ENCODE measurements at regions not wholly inside any gene's neighbourhood (a gene's known extent, or its start where the extent isn't known, plus 50 kb on each side); places are given as distances from the start of the nearest gene placed in this dataset.

GRCh38 chr4:62622089-62622488, 1422.0 kb downstream of the ADGRL3 start:
- Histone ChIP-seq H3K36me3 (ENCODE audit: control insufficient read depth, insufficient read depth, low read length) (no peaks in the 10 kb centered on the region), H3K27ac (ENCODE audit: low read length) (no peak overlapping the region), H3K27me3 (ENCODE audit: control insufficient read depth, insufficient read depth, low read length) (no peaks in the 10 kb centered on the region), H3K9me3 (ENCODE audit: control insufficient read depth, insufficient read depth, low read depth, low read length) (no peaks in the 10 kb centered on the region), H3K4me1 (ENCODE audit: control insufficient read depth, insufficient read depth, low read length) (no peaks in the 10 kb centered on the region), H3K4me3 (ENCODE audit: low read depth in 2 of 2, low read length in 2 of 2) (no peak overlapping the region)
- CTCF ChIA-PET = no interaction called here
- intact Hi-C loops (cut with micrococcal nuclease; ENCODE audit: unreplicated experiment) (no loop called here), in situ Hi-C loops (cut with HindIII; ENCODE audit: low pct_unique_long_range_greater_than_20kb, low sequenced_read_pairs) (no loop called here)
- no TSS peak for BruUV-seq (replicated peaks)
- ATAC-seq = no peak
- POLR2A ChIA-PET = no interaction called here
- DNase-seq (ENCODE audit: low read depth, low spot score) = no peak
- TF ChIP-seq TCF7L2 (IDR thresholded peaks at IDR 0.05; ENCODE audit: low read depth, low read length) (no peak), POLR2AphosphoS5 (IDR thresholded peaks at IDR 0.05; ENCODE audit: low read depth, low read length) (no peak), REST (IDR thresholded peaks at IDR 0.05; ENCODE audit: insufficient read depth in 1 of 2, low read depth in 2 of 2, low read length in 1 of 2) (no peak), SIN3A (IDR thresholded peaks at IDR 0.05; ENCODE audit: borderline replicate concordance, insufficient read depth, low read depth, low read length) (no peak)
- TF ChIP-seq, protein P1, sequence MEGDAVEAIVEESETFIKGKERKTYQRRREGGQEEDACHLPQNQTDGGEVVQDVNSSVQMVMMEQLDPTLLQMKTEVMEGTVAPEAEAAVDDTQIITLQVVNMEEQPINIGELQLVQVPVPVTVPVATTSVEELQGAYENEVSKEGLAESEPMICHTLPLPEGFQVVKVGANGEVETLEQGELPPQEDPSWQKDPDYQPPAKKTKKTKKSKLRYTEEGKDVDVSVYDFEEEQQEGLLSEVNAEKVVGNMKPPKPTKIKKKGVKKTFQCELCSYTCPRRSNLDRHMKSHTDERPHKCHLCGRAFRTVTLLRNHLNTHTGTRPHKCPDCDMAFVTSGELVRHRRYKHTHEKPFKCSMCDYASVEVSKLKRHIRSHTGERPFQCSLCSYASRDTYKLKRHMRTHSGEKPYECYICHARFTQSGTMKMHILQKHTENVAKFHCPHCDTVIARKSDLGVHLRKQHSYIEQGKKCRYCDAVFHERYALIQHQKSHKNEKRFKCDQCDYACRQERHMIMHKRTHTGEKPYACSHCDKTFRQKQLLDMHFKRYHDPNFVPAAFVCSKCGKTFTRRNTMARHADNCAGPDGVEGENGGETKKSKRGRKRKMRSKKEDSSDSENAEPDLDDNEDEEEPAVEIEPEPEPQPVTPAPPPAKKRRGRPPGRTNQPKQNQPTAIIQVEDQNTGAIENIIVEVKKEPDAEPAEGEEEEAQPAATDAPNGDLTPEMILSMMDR (IDR thresholded peaks at IDR 0.05) = no peak

DNA sequence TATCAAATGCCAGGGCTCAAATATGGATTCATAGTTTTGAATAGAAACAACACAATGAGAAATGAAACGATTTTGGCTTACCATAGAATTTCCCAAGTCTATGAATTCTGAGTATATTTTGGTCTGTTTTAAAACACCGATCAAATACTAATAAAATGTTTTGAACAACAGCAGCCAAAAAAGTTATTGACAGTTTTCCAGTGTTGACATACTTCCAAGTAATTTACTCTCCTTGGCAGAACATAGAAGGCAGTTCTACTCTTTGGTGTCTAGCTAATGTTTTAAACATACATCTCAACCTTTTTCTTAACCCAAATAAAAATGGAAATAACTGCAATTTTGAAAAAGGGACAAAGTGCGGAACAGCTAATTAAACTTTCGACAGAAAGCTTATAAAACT, 1419.8 kb downstream of the ADGRL3 start:
- TF ChIP-seq REST (IDR thresholded peaks at IDR 0.05; ENCODE audit: insufficient read depth in 1 of 2, low read depth in 2 of 2, low read length in 1 of 2) (no peak), TCF7L2 (IDR thresholded peaks at IDR 0.05; ENCODE audit: low read depth, low read length) (no peak), SIN3A (IDR thresholded peaks at IDR 0.05; ENCODE audit: borderline replicate concordance, insufficient read depth, low read depth, low read length) (no peak)
- TF ChIP-seq, protein P1 (IDR thresholded peaks at IDR 0.05) = no peak
- Histone ChIP-seq H3K27ac (ENCODE audit: low read length) (no peak overlapping the region), H3K9me3 (ENCODE audit: control insufficient read depth, insufficient read depth, low read depth, low read length) (no peaks in the 10 kb centered on the region), H3K4me1 (ENCODE audit: control insufficient read depth, insufficient read depth, low read length) (no peaks in the 10 kb centered on the region), H3K27me3 (ENCODE audit: control insufficient read depth, insufficient read depth, low read length) (no peaks in the 10 kb centered on the region), H3K4me3 (ENCODE audit: low read depth in 2 of 2, low read length in 2 of 2) (no peak overlapping the region), H3K36me3 (ENCODE audit: control insufficient read depth, insufficient read depth, low read length) (no peaks in the 10 kb centered on the region)
- no peak for DNase-seq (ENCODE audit: low read depth, low spot score)
- BruUV-seq (replicated peaks) = no TSS peak
- intact Hi-C loops (cut with micrococcal nuclease; ENCODE audit: unreplicated experiment) = no loop called here
- ChIA-PET CTCF (no interaction called here), POLR2A (no interaction called here)
- no peak for ATAC-seq
- in situ Hi-C loops (cut with HindIII; ENCODE audit: low pct_unique_long_range_greater_than_20kb, low sequenced_read_pairs) = no loop called here

Measured in Panc1 (cell line).